ENCODE measurements at regions not wholly inside any gene's neighbourhood (a gene's known extent, or its start where the extent isn't known, plus 50 kb on each side); places are given as distances from the start of the nearest gene placed in this dataset.

DNA sequence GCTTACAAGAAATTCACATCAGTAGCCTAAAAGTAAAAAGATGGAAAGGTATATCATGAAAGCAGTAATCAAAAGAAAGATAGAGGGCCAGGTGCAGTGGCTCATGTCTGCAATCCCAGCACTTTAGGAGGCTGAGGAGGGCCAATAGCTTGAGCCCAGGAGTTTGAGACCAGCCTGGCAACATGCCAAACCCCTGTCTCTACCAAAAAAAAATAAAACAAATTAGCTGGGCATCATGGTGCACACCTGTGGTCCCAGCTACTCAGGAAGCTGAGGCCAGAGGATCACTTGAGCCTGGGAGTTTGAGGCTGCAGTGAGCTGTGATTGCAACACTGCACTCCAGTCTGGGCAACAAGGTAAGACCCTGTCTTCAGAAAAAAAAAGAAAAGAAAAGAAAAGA, 55.5 kb downstream of the GSPT2 start:
- no peaks in the 10 kb centered on the region for H3K36me3 ChIP-seq (ENCODE audit: insufficient read depth)
- DNase-seq (ENCODE audit: low spot score) = no peak
- no peak overlapping the region for H2AFZ ChIP-seq
- H3K9me2 ChIP-seq (ENCODE audit: insufficient read depth) = no peaks in the 10 kb centered on the region
- no peaks in the 10 kb centered on the region for H3F3A ChIP-seq (replicated peaks; ENCODE audit: low read depth)
- H3K79me2 ChIP-seq (replicated peaks; ENCODE audit: insufficient read depth) = peaks cover 3% of the 10 kb centered on the region
- ATAC-seq = no peak
- H3K4me1 Mint-ChIP-seq = peaks cover 8% of the 10 kb centered on the region; the same call in 2 of the 3 replicates
- H3K27me3 Mint-ChIP-seq (ENCODE audit: insufficient read depth, low read depth, poor library complexity) = no peaks in the 10 kb centered on the region
- H3K9me3 Mint-ChIP-seq = no peaks in the 10 kb centered on the region; the same call in 2 of the 3 replicates
- no peaks in the 10 kb centered on the region for H3K27me3 ChIP-seq (ENCODE audit: insufficient read depth)
- no peak overlapping the region for H3K4me3 ChIP-seq
- no peaks in the 10 kb centered on the region for H4K20me1 ChIP-seq (replicated peaks; ENCODE audit: insufficient read depth)
- no peak overlapping the region for H3K27ac Mint-ChIP-seq
- H3K36me3 Mint-ChIP-seq (ENCODE audit: low read depth) = no peaks in the 10 kb centered on the region
- H3K27ac ChIP-seq (ENCODE audit: low read depth) = no peak overlapping the region
- TF ChIP-seq ZNF331 (CRISPR knock-in tag; IDR thresholded peaks at IDR 0.05; ENCODE audit: low read depth) (no peak), POLR2AphosphoS5 (IDR thresholded peaks at IDR 0.05; ENCODE audit: low read depth) (no peak), NANOG (IDR thresholded peaks at IDR 0.05; ENCODE audit: borderline replicate concordance) (no peak)
- TF ChIP-seq, protein P1, sequence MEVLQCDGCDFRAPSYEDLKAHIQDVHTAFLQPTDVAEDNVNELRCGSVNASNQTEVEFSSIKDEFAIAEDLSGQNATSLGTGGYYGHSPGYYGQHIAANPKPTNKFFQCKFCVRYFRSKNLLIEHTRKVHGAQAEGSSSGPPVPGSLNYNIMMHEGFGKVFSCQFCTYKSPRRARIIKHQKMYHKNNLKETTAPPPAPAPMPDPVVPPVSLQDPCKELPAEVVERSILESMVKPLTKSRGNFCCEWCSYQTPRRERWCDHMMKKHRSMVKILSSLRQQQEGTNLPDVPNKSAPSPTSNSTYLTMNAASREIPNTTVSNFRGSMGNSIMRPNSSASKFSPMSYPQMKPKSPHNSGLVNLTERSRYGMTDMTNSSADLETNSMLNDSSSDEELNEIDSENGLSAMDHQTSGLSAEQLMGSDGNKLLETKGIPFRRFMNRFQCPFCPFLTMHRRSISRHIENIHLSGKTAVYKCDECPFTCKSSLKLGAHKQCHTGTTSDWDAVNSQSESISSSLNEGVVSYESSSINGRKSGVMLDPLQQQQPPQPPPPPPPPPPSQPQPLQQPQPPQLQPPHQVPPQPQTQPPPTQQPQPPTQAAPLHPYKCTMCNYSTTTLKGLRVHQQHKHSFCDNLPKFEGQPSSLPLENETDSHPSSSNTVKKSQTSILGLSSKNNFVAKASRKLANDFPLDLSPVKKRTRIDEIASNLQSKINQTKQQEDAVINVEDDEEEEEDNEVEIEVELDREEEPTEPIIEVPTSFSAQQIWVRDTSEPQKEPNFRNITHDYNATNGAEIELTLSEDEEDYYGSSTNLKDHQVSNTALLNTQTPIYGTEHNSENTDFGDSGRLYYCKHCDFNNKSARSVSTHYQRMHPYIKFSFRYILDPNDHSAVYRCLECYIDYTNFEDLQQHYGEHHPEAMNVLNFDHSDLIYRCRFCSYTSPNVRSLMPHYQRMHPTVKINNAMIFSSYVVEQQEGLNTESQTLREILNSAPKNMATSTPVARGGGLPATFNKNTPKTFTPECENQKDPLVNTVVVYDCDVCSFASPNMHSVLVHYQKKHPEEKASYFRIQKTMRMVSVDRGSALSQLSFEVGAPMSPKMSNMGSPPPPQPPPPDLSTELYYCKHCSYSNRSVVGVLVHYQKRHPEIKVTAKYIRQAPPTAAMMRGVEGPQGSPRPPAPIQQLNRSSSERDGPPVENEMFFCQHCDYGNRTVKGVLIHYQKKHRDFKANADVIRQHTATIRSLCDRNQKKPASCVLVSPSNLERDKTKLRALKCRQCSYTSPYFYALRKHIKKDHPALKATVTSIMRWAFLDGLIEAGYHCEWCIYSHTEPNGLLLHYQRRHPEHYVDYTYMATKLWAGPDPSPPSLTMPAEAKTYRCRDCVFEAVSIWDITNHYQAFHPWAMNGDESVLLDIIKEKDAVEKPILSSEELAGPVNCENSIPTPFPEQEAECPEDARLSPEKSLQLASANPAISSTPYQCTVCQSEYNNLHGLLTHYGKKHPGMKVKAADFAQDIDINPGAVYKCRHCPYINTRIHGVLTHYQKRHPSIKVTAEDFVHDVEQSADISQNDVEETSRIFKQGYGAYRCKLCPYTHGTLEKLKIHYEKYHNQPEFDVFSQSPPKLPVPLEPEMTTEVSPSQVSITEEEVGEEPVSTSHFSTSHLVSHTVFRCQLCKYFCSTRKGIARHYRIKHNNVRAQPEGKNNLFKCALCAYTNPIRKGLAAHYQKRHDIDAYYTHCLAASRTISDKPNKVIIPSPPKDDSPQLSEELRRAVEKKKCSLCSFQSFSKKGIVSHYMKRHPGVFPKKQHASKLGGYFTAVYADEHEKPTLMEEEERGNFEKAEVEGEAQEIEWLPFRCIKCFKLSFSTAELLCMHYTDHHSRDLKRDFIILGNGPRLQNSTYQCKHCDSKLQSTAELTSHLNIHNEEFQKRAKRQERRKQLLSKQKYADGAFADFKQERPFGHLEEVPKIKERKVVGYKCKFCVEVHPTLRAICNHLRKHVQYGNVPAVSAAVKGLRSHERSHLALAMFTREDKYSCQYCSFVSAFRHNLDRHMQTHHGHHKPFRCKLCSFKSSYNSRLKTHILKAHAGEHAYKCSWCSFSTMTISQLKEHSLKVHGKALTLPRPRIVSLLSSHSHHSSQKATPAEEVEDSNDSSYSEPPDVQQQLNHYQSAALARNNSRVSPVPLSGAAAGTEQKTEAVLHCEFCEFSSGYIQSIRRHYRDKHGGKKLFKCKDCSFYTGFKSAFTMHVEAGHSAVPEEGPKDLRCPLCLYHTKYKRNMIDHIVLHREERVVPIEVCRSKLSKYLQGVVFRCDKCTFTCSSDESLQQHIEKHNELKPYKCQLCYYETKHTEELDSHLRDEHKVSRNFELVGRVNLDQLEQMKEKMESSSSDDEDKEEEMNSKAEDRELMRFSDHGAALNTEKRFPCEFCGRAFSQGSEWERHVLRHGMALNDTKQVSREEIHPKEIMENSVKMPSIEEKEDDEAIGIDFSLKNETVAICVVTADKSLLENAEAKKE (CRISPR knock-in tag; IDR thresholded peaks at IDR 0.05) = no peak
- H3K4me3 Mint-ChIP-seq = no peak overlapping the region
- peaks cover 7% of the 10 kb centered on the region for H3K4me1 ChIP-seq (ENCODE audit: insufficient read depth)
- no peak overlapping the region for H3K4me2 ChIP-seq

DNA sequence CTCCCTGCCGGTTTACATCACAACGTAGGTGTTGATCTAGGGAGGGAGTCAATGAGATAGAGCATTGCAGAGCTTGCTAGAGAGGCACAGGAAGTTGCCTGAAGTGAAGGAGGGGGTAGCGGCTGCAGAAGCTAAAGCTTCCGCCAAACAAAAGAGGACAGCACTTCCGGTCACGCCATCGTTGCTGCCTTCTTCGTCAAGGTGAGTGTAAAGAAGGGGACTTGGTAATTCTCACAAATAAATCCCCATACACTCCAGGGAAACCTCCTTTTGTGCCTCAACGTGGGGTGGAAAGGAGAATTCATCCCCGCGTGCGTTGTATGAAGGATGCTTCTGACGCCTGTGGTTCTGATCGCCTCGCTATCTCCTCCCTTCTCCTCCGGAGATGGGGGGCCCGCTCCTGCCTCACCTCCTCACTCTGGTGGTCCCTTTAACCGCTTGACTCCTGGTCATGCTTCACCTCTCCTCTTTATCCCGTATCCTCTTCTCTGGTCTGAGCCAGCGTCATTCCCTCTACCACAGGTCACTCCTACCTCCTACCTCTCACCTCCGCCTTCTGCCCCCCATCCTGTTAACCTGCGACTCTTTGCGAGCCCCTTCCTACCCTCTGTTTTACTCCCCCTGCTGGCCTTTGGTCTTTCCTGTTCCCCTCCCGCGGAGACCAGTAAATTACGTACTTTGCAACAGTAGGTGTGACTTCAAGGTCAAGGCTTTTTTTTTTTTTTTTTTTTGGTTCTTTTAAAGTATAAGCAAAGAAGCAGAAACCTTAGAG, 59.9 kb downstream of the GSPT2 start:
- Histone ChIP-seq H4K20me1 (replicated peaks; ENCODE audit: insufficient read depth) (no peaks in the 10 kb centered on the region), H3K4me1 (ENCODE audit: insufficient read depth) (peaks cover 20% of the 10 kb centered on the region), H3K79me2 (replicated peaks; ENCODE audit: insufficient read depth) (peaks cover 47% of the 10 kb centered on the region), H3K4me2 (peak overlapping the region; percentile 82), H3K9me2 (ENCODE audit: insufficient read depth) (no peaks in the 10 kb centered on the region), H3K36me3 (ENCODE audit: insufficient read depth) (no peaks in the 10 kb centered on the region), H3F3A (replicated peaks; ENCODE audit: low read depth) (no peaks in the 10 kb centered on the region), H3K4me3 (peak overlapping the region; percentile 59), H3K27ac (ENCODE audit: low read depth) (peak overlapping the region; percentile 89), H3K27me3 (ENCODE audit: insufficient read depth) (no peaks in the 10 kb centered on the region), H2AFZ (no peak overlapping the region)
- Mint-ChIP-seq H3K27me3 (ENCODE audit: insufficient read depth, low read depth, poor library complexity) (peaks cover 2% of the 10 kb centered on the region), H3K27ac (peak overlapping the region; percentile 100), H3K4me3 (peak overlapping the region; percentile 99), H3K9me3 (no peaks in the 10 kb centered on the region; the same call in 2 of the 3 replicates), H3K4me1 (peaks cover 16% of the 10 kb centered on the region), H3K36me3 (ENCODE audit: low read depth) (peaks cover 24% of the 10 kb centered on the region)
- ATAC-seq (peak; percentile 98), DNase-seq (ENCODE audit: low spot score) (peak; percentile 85)
- TF ChIP-seq, protein P2, sequence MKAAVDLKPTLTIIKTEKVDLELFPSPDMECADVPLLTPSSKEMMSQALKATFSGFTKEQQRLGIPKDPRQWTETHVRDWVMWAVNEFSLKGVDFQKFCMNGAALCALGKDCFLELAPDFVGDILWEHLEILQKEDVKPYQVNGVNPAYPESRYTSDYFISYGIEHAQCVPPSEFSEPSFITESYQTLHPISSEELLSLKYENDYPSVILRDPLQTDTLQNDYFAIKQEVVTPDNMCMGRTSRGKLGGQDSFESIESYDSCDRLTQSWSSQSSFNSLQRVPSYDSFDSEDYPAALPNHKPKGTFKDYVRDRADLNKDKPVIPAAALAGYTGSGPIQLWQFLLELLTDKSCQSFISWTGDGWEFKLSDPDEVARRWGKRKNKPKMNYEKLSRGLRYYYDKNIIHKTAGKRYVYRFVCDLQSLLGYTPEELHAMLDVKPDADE (IDR thresholded peaks at IDR 0.05) = peak; percentile 60
- no peak for TF ChIP-seq STAT1 (IDR thresholded peaks at IDR 0.05; ENCODE audit: unreplicated experiment)
- no peak for TF ChIP-seq POLR2AphosphoS5 (IDR thresholded peaks at IDR 0.05; ENCODE audit: low read depth)
- no peak; the same call in 1 of the 2 replicates for TF ChIP-seq CREB1 (CRISPR knock-in tag; IDR thresholded peaks at IDR 0.05; ENCODE audit: low read depth)
- TF ChIP-seq EZH2 (IDR thresholded peaks at IDR 0.05; ENCODE audit: low read depth, unreplicated experiment) = no peak
- no peak for TF ChIP-seq JUNB (IDR thresholded peaks at IDR 0.05; ENCODE audit: unreplicated experiment)
- TF ChIP-seq NANOG (IDR thresholded peaks at IDR 0.05; ENCODE audit: borderline replicate concordance) = 0 out of 2 replicates have a peak, but pooled peaks have one; percentile 10
- TF ChIP-seq ZNF114 (CRISPR knock-in tag; IDR thresholded peaks at IDR 0.05) = no peak
- TF ChIP-seq, protein P3, sequence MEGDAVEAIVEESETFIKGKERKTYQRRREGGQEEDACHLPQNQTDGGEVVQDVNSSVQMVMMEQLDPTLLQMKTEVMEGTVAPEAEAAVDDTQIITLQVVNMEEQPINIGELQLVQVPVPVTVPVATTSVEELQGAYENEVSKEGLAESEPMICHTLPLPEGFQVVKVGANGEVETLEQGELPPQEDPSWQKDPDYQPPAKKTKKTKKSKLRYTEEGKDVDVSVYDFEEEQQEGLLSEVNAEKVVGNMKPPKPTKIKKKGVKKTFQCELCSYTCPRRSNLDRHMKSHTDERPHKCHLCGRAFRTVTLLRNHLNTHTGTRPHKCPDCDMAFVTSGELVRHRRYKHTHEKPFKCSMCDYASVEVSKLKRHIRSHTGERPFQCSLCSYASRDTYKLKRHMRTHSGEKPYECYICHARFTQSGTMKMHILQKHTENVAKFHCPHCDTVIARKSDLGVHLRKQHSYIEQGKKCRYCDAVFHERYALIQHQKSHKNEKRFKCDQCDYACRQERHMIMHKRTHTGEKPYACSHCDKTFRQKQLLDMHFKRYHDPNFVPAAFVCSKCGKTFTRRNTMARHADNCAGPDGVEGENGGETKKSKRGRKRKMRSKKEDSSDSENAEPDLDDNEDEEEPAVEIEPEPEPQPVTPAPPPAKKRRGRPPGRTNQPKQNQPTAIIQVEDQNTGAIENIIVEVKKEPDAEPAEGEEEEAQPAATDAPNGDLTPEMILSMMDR (conservative IDR thresholded peaks at IDR 0.05; ENCODE audit: low read depth in 2 of 2) = peak; percentile 55 to 61

Data from GM23338 (cell line).